ENCODE measurements at regions not wholly inside any gene's neighbourhood (a gene's known extent, or its start where the extent isn't known, plus 50 kb on each side); places are given as distances from the start of the nearest gene placed in this dataset.
"Not testable (repeated sequence)": the region's sequence is repeated elsewhere in the genome, so short reads cannot be mapped to it uniquely, and the experiment has no call there.

DNA sequence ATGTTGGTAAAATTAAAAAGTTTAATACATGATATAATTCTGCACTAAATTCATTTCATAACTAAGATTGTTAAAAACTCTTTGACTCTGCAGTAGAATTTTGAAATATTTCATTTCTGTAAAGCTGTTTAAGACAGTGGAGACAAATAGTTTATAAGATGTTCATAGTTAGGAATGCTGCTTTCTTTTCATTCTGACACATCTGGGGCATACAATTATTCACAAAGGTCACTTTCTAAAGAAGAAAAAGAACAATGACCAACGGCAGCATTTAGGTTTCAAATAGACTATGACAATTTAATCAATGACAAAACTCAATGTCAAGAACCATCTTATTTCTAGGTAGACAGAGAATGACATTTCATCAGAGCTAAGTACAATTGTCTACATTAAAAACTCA, 1422.1 kb downstream of the PCDH9 start:
- no peak for DNase-seq (ENCODE audit: low spot score)

DNA sequence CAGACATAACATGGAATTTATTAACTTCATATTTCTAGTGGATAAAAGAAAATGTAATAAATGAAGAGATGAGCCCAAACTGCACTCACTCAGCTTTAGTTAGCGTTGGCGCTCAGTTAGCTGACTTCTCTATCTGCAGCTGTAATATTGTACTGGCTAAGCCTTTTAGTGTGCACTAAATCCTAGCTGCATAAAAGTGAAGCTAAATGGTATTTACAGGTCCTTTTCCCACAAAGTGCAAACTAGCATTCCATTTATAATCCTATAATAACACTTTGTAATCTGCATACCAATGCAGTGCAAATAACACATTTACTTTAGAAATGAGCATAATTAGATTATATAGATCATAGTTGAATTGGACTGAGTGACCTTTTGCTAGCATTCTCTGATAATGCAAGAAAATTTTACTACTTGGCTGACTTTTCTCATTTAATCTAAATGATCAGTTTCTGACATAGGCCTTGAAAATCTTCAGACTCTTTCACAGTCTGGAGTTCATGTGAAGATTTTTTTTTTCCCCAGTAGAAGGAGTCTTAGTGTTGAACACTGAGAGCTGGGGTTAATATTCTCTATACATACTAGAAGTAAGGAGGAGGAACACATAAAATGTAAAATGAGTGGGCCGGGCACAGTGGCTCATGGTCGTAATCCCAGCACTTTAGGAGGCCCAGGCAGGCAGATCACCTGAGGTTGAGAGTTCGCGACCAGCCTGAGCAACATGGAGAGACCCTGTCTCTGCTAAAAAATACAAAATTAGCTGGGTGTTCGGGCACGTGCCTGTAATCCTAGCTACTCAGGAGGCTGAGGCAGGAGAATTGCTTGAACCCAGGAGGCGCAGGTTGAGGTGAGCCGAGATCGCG, 1426.4 kb downstream of the PCDH9 start:
- no peak for DNase-seq (ENCODE audit: low spot score)

DNA sequence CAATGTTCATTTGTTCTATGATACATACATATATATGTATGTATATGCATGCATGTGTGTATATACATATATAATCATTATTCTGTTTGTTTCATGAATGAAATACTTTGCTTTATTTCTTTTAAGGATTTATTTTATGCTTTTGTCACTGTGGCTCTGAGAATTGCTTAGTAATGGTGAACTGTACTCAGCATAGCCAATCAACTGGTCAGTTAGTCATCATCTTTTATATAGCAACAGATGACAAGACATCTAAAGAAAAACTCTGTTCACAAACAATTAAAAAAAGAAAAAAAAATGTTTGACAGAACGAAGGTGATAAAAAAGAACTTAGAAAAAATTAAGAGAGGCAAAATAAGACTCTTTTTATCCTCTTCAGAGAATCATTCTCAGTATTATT, 1440.3 kb downstream of the PCDH9 start:
- DNase-seq (ENCODE audit: low spot score): peak; percentile 13

DNA sequence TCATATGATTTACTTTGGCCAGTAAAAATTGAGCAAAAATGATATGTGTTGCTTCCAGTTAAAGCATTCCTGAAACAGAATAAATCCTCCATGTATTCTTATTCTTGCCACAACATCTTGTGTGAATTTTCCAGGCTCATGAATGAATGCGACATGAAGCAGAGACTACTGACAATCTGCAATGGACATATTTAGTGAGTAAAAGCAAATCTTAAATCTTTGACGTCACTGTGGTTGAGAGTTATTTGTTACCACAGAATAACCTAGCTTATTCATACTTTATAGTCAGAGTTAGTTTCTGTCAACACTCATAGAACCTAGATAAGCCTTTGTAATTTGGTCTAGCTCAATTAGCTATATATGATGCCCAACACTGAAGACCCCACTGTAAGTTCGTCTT, 1443.1 kb downstream of the PCDH9 start:
- no peak for DNase-seq (ENCODE audit: low spot score)

DNA sequence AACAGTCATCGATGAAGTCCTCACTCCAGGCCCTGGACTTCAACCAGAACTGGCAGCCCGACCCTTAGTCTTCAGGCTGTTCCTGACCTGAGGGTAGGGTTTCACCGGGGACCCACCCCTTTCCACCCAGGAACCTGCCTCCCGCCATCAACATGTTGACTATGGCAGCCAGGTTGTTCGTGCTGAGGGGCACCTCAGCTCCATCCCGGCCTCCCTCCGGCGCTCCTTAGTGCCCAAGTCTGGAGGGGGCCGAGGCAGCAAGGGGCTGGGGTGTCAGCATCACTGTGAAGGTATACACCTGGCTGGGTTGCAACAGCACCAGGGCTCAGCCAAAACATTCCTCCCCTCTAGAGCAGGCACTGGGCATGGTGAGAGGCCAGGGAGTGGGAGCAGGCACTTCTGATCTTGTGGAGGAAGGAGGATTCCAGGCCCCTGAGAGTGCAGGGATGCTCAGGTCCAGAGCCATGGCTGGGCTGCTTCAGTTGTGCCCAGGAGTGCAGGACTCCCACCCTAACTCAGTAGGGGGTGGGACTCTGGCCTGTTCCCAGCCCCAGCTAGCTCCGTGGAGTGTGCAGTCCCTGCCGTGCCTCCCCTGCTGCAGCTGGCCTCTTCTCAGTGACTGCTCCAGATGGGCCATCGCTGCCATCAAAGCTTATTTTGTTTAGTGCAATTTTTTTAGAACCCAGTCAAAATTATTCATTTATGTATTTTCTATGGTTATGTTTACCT, 1445.9 kb downstream of the PCDH9 start:
- no peak for DNase-seq (ENCODE audit: low spot score)

DNA sequence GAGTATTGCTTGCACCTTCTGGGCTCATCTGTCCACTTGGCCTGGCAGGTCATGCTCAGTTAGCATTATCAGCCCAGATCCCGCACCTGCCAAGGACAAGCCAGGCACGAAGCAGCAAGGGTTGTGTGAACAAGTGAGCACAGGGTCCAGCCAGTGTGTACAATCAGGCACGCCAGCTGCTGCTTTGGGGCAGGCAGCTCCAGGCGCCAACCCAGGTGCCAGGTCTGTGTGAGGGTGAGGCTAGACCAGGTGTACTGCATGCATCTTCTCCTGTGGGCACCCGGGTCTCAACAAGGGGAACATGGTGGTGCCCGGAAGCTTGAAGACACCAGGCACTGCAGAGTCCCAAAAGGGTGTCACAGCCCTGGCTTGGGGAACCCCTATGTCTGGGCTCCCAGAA, 1446.8 kb downstream of the PCDH9 start:
- DNase-seq (ENCODE audit: low spot score): no peak

DNA sequence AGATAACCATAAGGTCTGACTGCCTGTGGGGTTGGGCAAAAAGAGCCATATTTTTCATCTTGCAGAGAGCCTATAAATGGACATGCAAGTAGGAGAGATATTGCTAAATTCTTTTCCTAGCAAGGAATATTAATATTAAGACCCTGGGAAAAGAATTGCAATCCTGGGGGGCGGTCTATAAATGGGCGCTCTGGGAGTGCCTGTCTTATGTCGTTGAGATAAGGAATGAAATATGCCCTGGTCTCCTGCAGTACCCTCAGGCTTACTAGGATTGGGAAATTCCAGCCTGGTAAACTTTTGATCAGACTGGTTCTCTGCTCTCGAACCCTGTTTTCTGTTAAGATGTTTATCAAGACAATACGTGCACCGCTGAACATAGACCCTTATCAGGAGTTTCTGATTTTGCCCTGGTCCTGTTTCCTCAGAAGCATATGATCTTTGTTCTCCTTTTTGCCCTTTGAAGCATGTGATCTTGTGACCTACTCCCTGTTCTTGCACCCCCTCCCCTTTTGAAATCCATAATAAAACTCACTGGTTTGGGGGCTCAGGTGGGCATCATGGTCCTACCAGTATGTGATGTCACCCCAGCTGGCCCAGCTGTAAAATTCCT, 1458.3 kb downstream of the PCDH9 start:
- DNase-seq (ENCODE audit: low spot score): not testable (repeated sequence)

DNA sequence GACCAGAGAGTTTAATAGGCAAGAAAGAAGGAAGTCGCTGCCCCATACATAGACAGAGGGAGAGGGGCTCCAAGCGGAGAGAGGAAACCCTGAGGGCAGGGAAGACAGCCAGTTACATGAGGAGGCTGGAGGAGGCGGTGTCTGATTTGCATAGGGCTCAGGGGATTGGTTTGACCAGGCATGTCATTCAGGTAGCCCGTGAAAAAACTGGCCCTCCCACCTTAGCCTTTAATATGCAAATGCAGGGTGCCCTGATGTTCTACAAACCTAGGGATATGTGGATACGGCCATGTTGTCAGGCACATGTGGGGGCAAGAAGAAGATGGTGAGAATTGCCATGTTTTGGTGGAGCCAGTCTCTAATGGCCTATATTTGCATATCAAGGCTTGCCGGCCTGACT, 1461.6 kb downstream of the PCDH9 start:
- no peak for DNase-seq (ENCODE audit: low spot score)

DNA sequence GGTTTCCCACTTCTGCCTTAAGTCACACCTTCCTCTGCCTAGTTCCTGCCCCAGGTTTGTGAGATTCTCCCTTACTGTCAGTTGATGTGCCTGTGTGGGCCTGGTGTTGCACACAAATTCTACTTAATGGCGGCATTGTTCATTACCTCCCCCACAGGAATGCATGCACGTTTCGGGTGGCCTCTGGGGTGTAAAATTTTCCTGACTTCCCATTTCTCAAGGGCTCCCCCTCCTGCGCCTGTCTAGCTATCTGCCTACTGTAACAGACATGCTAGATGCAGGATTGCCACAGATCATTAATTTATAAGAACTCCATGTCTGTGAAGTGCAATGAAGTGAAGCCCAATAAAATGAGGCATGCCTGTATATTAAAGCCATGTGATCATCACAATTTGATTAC, 1466.3 kb downstream of the PCDH9 start:
- DNase-seq (ENCODE audit: low spot score): no peak

DNA sequence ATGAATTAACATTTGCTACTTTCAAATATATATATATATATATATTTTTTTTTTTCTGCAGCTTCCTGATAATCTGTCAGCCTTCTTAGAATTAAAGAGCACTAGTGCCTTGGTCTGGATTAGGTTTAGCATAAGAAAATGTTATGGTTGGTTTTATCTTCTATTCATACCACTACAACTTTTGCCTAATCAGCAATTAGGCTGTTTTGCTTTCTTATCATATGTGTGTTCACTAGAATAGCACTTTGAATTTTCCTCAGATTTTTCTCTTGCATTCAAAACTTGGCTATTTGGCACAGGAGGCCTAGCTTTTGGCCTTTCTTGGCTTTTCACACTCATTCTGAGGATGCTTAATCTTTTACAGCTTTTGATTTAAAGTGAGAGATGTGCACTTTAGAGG, 1468.1 kb downstream of the PCDH9 start:
- DNase-seq (ENCODE audit: low spot score): no peak

DNA sequence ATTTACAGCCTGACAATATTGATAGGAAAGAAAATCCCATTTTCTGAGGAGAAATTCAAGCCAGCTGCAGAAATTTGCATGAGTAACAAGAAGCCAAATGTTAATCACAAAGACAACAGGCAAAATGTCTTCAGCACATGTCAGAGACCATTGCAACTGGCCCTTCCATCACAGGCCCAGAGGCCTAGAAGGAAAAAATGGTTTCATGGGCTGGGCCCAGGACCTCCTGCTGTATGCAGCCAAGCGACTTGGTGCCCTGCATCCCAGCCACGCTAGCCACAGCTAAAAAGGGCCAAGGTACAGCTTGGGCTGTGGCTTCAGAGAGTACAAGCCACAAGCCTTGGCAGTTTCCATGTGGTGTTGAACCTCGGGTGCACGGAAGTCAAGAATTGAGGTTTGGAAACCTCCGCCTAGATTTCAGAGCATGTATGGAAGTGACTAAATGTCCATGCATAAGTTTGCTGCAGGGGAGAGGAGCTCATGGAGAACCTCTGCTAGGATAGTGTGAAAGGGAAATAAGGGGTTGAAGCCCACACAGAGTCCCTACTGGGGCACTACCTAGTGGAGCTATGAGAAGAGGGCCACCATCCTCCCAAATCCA, 1474.0 kb downstream of the PCDH9 start:
- DNase-seq (ENCODE audit: low spot score): no peak

DNA sequence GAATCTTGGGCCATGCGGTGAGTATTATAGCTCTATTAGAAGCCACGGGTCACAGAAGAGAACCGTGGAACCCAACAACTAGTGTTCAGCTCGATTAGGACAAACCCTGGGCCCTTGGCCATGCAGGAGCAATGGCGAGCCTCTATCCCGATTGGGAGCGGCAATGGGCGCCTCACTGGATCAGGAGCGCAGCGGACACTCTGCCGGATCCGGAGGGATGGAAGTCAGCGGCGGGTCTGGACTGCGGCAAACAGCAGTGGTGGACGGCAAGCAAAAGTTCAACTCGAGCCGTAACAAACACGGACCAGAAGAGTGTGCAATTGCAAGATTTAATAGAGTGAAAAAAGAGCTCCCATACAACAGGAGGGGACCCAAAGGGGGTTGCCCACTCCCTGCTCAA, 1481.9 kb downstream of the PCDH9 start:
- no peak for DNase-seq (ENCODE audit: low spot score)

DNA sequence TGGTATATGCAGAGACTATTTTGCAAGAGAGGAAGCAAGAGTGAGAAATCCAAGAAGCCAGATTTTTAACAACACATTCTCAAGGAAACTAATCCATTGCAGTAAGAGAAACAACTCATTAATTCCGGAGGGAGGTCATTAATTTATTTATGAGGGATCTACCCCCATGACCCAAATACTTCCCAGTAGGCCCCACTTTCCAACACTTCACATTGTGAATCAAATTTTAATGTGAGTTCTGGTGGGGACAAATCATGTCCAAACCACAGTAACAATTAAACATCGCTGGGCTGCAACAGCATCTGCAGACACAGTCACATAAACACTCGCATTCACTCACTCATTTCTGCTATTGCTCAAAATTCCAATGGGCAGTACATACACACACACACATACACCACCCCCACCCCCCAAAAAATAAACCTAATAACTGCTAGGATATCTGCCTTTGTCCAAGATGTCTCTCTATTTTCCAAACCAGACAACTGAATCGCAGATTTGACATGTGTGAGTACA, 1483.7 kb downstream of the PCDH9 start:
- DNase-seq (ENCODE audit: low spot score): no peak

DNA sequence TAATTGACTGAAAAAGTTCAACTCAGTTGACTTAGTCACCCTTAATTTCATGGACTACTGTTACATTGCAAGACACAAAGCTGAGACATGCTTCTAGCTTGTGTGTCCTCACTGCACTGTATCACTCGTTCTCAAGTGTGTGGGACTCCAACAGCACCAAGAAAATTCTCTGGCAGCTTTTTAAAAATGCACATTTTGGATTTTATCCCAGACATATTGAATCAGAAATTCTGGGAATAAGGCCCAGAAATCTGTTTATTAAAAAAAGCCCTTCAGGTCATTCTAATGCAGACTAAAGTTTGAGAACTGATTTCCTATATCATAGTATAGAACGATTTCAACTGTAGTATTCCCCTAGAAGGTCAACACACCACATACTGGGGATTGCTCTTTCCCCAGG, 1485.3 kb downstream of the PCDH9 start:
- DNase-seq (ENCODE audit: low spot score): no peak

DNA sequence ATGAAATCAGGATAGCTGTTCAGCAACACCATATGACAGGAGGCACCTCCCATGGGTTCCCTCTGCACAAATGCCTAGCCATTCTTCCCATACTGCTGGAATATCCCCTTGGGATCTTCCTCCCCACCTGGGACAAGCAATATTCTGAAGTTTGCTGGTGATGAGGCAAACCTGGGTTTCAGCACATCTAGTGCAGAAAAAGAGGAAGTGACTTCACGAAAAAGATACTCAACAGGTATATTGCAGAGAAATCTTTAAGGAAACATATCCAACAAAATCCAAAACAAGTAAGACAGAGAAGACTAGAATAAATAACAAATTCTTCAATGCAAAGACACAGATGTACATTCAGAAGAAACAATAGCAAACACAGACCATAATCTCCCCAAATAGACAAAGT, 1497.0 kb downstream of the PCDH9 start:
- no peak for DNase-seq (ENCODE audit: low spot score)

DNA sequence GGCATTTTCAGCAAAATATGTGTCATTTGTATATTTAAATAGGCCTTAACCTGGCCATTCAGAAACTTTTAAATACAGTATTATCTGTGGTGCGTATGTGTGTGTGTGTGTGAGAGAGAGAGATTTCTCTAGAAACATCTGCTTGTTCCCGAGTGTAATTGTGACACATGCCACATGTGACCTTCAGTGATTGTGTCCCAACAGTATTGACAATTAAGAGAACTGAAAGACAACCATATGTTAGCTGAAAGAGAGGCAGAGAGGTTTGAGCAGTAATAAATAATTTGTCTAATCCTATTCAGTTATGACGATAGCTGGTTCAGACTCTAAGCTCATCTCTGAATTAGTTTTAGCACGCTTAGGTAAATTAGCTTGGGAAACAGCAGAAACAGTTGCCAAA, 1503.1 kb downstream of the PCDH9 start:
- no peak for DNase-seq (ENCODE audit: low spot score)

DNA sequence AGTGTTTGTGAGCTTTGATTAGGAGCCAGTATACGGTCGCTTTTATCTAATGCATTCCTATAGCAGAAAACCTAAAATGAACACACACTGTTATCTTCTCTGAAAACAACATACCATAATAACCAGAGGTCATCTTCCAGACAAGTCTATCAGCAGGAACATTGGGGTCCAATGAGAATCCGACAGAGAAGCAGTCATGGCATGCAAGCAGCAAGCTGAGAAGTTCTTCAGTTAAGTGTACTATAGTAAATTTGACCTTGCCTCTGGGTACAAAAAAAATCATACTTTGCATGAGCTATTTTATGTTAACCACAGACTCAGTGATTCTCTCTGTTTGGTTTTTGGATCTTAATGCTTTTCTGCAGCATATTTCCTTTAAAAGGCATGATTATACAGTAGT, 1505.1 kb downstream of the PCDH9 start:
- no peak for DNase-seq (ENCODE audit: low spot score)

DNA sequence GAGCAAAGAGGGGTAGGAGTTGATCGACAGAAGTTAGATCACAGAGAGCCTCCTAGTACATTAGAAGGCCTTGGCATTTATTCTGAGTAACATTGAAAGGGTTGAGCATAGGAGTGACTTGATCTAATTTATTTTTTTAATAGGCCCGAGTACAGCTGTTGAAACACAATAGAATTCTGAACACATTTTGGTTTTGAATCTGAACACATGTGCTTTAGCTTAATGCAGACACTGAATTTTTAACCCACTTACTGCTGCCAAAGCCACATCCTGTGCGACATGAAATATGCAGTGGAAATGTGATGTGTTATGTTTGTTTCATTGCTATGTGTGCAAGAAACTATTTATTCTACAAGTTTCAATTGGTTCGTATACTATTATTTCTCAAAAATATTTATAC, 1505.9 kb downstream of the PCDH9 start:
- no peak for DNase-seq (ENCODE audit: low spot score)

DNA sequence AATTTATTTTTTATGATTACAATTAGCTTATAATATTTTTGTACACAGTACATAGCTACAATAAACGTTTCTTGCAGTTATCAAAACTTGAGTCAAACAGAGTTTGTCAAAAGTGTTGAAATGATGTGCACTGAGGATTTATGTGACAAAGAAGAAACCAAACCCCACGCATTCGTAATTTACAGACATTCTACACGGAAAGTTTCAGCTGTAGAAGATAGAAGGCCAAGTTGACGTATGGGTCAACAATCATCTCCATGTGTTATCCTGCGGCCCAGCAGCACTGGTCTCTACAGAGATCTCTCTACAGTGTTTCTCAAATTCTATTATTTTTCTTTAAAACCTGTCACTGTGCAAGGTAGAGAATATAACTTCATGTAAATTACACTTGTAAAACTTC, 1507.6 kb downstream of the PCDH9 start:
- no peak for DNase-seq (ENCODE audit: low spot score)

DNA sequence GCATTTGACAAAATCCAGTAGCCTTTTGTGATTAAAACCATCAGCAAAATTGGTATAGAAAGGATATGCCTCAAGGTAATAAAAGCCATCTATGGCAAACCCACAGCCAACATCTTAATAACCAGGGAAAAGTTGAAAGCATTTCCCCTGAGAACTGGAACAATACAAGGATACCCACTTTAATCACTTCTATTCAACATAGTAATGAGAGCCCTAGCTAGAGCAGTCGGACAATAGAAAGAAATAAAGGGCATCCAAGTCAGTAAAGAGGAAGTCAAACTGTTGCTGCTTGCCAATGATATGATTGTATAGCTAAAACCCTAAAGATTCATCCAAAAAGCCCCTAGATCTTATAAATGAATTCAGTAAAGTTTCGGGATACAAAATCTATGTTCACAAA, 1510.3 kb downstream of the PCDH9 start:
- no peak for DNase-seq (ENCODE audit: low spot score)

DNA sequence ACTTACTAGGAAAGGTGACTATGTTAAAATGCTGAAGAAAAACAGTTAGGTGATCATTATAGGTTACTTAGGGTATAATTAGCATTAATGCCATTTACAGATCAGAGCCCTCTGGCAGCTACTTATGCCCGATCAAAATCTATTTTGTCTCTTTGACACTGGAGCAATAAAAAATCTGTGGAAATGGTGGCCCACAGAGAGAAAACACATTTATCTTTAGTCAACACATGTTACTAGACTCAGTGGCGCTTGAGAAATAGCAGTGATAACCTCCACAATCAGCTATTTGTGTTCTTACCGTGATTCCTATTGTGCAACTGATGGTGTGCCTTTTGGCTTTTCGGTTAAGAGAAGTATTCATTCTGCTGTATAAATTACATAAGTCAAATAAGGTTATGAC, 1519.6 kb downstream of the PCDH9 start:
- DNase-seq (ENCODE audit: low spot score): no peak

DNA sequence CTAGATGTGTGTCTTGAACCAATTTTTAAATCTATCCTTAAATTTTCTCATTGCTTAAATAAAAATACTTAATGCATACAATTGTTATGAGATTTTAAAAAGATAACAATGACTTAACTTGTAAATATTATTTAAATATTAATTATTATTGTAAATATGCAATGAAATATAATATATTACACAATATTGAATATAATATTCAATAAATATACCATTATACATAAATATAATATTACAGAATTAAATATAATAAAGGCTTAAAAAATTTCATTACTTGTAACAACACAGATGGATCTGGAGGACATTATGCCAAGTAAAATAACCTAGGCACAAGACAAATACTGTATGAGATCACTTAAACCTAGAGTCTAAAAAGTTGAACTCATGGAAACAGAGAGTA, 1532.3 kb downstream of the PCDH9 start:
- DNase-seq (ENCODE audit: low spot score): no peak

DNA sequence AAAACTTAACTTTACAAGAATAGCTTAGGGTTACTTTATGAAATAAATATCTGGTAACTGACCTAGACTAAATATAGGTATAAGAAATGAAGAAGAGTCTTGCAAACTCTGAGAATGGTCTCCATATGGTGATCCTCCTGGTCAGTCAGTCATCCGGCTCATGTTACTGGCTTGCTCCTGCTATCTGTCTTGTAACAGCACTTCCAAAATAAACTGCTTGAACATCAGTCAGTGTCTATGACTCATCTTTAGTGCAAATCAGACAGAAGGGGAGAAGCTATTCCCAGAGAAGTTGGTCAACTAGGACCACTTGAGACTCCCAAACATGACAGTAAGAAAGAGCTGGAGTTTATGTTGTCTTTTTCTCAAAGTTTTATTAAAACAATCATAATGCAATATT, 1550.9 kb downstream of the PCDH9 start:
- DNase-seq (ENCODE audit: low spot score): no peak

Data from COLO829 (cell line).